ENCODE measurements at regions not wholly inside any gene's neighbourhood (a gene's known extent, or its start where the extent isn't known, plus 50 kb on each side); places are given as distances from the start of the nearest gene placed in this dataset.

DNA sequence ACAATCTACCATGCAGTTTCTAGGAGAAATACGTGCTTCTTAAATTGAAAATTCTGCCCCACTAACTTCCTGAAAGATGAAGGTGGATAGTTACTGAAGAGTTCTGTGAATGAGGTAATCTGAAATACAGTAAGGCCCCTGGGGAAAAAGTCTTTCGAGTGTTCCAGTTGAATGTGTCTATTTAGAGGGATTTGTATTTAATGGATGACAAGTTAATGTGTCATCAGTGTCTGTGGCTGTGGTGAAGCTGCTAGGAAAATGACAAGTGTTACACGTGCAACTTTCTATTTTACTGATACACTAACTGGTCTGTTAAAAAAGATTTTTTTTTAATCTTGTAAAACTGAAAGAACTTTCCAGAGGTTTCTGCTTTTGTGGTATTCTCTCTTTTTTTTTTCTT is 384.6 kb downstream of the STK39 start:
- H3K9me3 ChIP-seq (ENCODE audit: control insufficient read depth in 4 of 4, insufficient read depth in 3 of 4, low read length in 3 of 4) = no peaks in the 10 kb centered on the region
- no peak overlapping the region for H3K27ac ChIP-seq (ENCODE audit: low read depth in 1 of 2, low read length in 1 of 2)
- TF ChIP-seq, protein P1, sequence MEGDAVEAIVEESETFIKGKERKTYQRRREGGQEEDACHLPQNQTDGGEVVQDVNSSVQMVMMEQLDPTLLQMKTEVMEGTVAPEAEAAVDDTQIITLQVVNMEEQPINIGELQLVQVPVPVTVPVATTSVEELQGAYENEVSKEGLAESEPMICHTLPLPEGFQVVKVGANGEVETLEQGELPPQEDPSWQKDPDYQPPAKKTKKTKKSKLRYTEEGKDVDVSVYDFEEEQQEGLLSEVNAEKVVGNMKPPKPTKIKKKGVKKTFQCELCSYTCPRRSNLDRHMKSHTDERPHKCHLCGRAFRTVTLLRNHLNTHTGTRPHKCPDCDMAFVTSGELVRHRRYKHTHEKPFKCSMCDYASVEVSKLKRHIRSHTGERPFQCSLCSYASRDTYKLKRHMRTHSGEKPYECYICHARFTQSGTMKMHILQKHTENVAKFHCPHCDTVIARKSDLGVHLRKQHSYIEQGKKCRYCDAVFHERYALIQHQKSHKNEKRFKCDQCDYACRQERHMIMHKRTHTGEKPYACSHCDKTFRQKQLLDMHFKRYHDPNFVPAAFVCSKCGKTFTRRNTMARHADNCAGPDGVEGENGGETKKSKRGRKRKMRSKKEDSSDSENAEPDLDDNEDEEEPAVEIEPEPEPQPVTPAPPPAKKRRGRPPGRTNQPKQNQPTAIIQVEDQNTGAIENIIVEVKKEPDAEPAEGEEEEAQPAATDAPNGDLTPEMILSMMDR (IDR thresholded peaks at IDR 0.05; ENCODE audit: control extremely low read depth, extremely low read depth) = no peak
- no peak for ATAC-seq (ENCODE audit: insufficient read depth, low FRiP score)
- no peaks in the 10 kb centered on the region for H3K27me3 ChIP-seq (ENCODE audit: control insufficient read depth in 3 of 3, insufficient read depth in 3 of 3, low read length in 2 of 3)
- H3K4me1 ChIP-seq (ENCODE audit: control insufficient read depth in 5 of 5, insufficient read depth in 5 of 5, low read length in 5 of 5) = peaks cover 0 to 19% (median 0%) of the 10 kb centered on the region in 5 donors
- WGBS, 2 donors = 73 to 80% methylated on average over 3 of the region's 3 CpGs
- no peaks in the 10 kb centered on the region for H3K36me3 ChIP-seq (ENCODE audit: control insufficient read depth in 4 of 4, insufficient read depth in 4 of 4, low read length in 4 of 4)
- H3K9ac ChIP-seq (ENCODE audit: insufficient read depth in 1 of 2, low read length in 2 of 2) = no peak overlapping the region
- no peak overlapping the region for H3K4me3 ChIP-seq
- no peak for DNase-seq

DNA sequence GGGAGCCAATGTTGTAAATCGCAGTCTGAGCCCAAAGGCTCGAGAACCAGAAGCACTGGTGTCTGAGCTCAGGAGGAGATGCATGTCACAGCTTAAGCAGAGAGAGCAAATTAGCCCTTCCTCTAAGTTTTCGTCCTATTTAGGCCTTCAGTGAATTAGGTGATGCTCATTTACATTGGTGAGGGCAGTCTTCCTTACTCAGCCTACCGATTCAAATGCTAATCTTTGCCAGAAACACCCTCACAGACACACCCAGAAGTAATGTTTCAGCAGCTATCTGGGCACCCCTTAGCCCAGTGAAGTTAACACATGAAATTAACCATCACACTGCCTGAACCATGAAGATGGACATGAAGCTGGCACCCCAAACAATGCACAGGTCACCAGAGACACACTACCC is 385.1 kb downstream of the STK39 start:
- Histone ChIP-seq H3K9ac (ENCODE audit: insufficient read depth in 1 of 2, low read length in 2 of 2) (no peak overlapping the region), H3K4me1 (ENCODE audit: control insufficient read depth in 5 of 5, insufficient read depth in 5 of 5, low read length in 5 of 5) (peaks cover 0 to 23% (median 0%) of the 10 kb centered on the region in 5 donors), H3K27me3 (ENCODE audit: control insufficient read depth in 3 of 3, insufficient read depth in 3 of 3, low read length in 2 of 3) (no peaks in the 10 kb centered on the region), H3K9me3 (ENCODE audit: control insufficient read depth in 4 of 4, insufficient read depth in 3 of 4, low read length in 3 of 4) (no peaks in the 10 kb centered on the region), H3K36me3 (ENCODE audit: control insufficient read depth in 4 of 4, insufficient read depth in 4 of 4, low read length in 4 of 4) (no peaks in the 10 kb centered on the region), H3K27ac (ENCODE audit: low read depth in 1 of 2, low read length in 1 of 2) (no peak overlapping the region), H3K4me3 (no peak overlapping the region)
- no peak for DNase-seq
- WGBS, 2 donors = 93 to 95% methylated on average over 4 of the region's 4 CpGs
- no peak for ATAC-seq (ENCODE audit: insufficient read depth, low FRiP score)
- TF ChIP-seq, protein P1 (IDR thresholded peaks at IDR 0.05; ENCODE audit: control extremely low read depth, extremely low read depth) = no peak

DNA sequence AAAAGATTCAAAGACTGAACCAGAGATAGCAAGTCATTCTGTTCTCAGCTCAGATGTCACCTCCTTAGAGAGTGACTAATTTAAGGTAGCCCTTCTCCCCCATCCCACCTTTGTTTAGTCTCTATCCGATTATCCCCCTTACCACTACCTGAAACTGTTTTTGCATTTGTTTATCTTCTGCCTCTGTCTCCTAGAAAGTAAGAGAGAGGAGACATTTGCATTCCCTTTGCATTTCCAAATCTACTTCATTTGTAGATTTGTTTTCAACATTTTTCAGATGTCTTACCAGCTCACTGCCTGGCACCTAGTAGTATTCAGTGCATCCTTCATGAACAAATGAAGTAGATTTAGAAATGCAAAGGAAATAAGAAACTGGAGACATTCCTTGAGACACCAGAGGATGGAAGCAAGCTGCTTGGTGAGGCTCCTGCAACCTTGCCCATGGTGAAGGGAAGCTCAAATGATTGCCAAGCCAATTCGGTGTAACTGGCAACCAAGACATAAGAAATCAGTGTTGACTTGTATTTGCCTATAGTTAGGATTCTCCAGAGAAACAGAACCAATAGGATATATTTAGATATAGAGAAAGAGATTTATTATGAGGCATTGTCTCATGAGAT is 385.7 kb downstream of the STK39 start:
- DNase-seq (no peak), ATAC-seq (ENCODE audit: insufficient read depth, low FRiP score) (no peak)
- peaks cover 0 to 27% (median 0%) of the 10 kb centered on the region in 5 donors for H3K4me1 ChIP-seq (ENCODE audit: control insufficient read depth in 5 of 5, insufficient read depth in 5 of 5, low read length in 5 of 5)
- TF ChIP-seq, protein P1 (IDR thresholded peaks at IDR 0.05; ENCODE audit: control extremely low read depth, extremely low read depth) = no peak
- H3K9me3 ChIP-seq (ENCODE audit: control insufficient read depth in 4 of 4, insufficient read depth in 3 of 4, low read length in 3 of 4) = no peaks in the 10 kb centered on the region
- no peak overlapping the region for H3K9ac ChIP-seq (ENCODE audit: insufficient read depth in 1 of 2, low read length in 2 of 2)
- no peaks in the 10 kb centered on the region for H3K27me3 ChIP-seq (ENCODE audit: control insufficient read depth in 3 of 3, insufficient read depth in 3 of 3, low read length in 2 of 3)
- H3K4me3 ChIP-seq = no peak overlapping the region
- no peaks in the 10 kb centered on the region for H3K36me3 ChIP-seq (ENCODE audit: control insufficient read depth in 4 of 4, insufficient read depth in 4 of 4, low read length in 4 of 4)
- WGBS, 2 donors = 70 to 92% methylated on average over 2 of the region's 2 CpGs
- H3K27ac ChIP-seq (ENCODE audit: low read depth in 1 of 2, low read length in 1 of 2) = no peak overlapping the region

DNA sequence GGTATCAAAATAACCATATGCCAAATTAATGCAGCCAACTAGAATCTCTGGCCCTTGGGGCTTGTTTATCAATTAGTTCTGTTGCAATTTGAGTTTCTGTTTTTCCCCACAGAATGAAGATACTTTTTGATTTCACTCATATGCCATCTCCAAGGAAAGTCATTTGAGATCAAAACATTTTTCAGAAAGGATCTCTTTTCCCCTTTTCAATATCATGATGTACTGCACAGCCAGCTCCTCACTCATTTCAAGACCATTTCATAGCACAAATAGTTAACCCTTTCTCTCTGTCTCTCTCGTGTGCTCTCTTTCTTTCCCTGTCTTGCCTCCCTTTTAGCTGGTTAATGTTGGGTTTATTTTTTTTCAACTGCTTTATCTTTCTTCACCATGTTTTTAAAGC is 387.3 kb downstream of the STK39 start:
- ATAC-seq (ENCODE audit: insufficient read depth, low FRiP score) (no peak), DNase-seq (no peak)
- WGBS, 2 donors = 56 to 73% methylated on average over 1 of the region's 1 CpG
- H3K27ac ChIP-seq (ENCODE audit: low read depth in 1 of 2, low read length in 1 of 2) = no peak overlapping the region
- H3K36me3 ChIP-seq (ENCODE audit: control insufficient read depth in 4 of 4, insufficient read depth in 4 of 4, low read length in 4 of 4) = no peaks in the 10 kb centered on the region
- H3K4me1 ChIP-seq (ENCODE audit: control insufficient read depth in 5 of 5, insufficient read depth in 5 of 5, low read length in 5 of 5) = peaks cover 0 to 27% (median 0%) of the 10 kb centered on the region in 5 donors
- TF ChIP-seq, protein P1 (IDR thresholded peaks at IDR 0.05; ENCODE audit: control extremely low read depth, extremely low read depth) = no peak
- no peaks in the 10 kb centered on the region for H3K27me3 ChIP-seq (ENCODE audit: control insufficient read depth in 3 of 3, insufficient read depth in 3 of 3, low read length in 2 of 3)
- no peaks in the 10 kb centered on the region for H3K9me3 ChIP-seq (ENCODE audit: control insufficient read depth in 4 of 4, insufficient read depth in 3 of 4, low read length in 3 of 4)
- H3K4me3 ChIP-seq = no peak overlapping the region
- H3K9ac ChIP-seq (ENCODE audit: insufficient read depth in 1 of 2, low read length in 2 of 2) = no peak overlapping the region
